ENCODE measurements at regions not wholly inside any gene's neighbourhood (a gene's known extent, or its start where the extent isn't known, plus 50 kb on each side); places are given as distances from the start of the nearest gene placed in this dataset.

GRCh38 chr19:28486473-28486872, 726.5 kb downstream of the UQCRFS1 start:
- no peak for DNase-seq (ENCODE audit: low spot score)

DNA sequence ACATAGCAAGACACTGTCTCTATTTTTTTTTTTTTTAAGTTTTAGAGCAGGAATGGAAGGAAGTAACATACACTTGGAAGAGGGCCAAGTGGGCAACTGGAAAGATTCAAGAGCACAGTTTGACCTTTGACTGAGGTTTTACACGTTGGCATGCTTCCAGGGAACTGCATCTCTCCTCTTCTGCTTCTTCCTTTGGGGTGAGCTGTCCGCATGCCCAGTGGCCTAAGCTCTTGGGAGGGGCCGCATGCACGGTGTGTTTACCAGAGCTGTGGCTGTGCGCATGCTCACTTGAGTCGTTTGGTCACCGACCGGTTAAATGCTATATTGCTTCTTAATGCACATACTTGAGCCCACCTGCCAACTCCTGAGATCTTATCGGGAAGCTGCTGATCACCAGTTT, 727.7 kb downstream of the UQCRFS1 start:
- DNase-seq (ENCODE audit: low spot score) = no peak

DNA sequence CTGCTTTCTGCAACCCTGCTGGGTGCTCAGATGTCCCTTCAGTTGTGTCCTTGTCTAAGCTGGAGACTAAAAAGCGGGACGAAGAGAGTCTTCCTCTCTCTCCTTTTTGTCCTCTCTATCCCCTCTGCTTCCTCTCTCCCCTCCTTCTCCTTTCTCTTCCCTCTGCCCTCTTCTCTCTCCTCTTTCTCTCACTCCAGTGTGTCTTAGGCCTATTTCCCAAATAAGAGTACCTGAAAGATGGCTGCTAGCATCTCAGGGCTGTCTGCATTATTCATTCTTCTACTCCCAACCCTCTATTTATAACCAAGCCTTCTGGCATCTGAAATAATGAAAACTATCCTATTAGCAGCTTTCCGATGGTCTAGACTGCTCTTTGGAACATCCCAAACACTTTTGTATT, 729.8 kb downstream of the UQCRFS1 start:
- no peak for DNase-seq (ENCODE audit: low spot score)

DNA sequence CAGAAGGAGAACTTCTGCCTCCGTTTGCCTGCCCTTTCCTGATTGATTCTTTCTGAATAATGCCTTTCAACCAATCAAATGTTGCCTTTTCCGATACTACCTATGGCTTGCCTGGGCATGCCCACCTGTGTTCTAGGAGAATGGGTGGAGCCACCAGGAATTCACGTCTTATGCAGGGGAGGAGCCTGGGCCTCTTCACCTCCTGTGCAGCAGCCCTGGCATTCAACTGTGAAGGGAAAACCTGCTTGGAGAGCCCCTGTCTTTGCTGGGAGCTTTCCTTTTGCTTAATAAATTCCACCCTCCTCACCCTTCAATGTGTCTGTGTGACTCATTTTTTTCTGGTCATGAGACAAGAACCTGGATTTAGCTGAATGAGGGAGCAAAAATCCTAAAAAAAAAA, 730.7 kb downstream of the UQCRFS1 start:
- DNase-seq (ENCODE audit: low spot score) = no peak

DNA sequence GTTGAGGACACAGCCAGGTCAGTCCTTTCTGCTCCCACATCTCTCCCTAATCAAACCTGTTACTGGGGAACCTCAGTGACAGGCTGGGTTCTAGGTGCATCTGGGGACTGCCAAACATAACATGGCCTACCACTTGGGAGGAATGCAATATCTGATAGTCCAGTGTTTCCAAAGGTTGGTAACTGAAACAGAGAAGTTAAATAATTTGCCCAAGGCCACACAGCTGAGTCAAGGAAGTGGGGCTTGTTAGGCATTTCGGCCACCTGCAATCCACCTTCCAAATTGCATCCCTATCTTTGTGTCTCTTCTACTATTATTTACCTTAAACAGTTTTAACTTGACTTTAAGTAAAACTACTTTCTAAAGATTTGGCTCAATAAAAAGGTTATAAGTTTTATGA, 731.3 kb downstream of the UQCRFS1 start:
- DNase-seq (ENCODE audit: low spot score) = no peak

- DNase-seq (ENCODE audit: low spot score) = no peak
These were observed 737.4 kb downstream of the UQCRFS1 start for GRCh38 chr19:28475525-28475924.

DNA sequence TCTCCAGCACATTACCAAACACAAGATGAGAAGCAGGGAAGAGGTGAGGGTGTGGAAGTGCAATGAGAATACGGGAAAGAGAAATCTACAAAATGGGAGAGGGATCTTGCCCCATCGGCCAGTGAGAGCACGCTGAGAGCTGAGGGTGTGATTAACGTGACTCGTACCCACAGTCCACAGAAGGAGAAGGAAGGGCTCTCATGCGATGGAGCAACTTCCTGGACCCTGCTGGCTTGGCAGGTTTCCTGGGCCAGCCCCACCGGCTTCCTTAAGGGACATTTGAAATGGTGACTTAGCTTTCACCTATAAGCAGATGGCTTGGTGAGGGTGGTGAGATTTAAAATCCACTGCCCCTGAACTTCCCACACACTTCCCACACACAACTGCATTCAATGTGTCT, 740.1 kb downstream of the UQCRFS1 start:
- DNase-seq (ENCODE audit: low spot score) = no peak

DNA sequence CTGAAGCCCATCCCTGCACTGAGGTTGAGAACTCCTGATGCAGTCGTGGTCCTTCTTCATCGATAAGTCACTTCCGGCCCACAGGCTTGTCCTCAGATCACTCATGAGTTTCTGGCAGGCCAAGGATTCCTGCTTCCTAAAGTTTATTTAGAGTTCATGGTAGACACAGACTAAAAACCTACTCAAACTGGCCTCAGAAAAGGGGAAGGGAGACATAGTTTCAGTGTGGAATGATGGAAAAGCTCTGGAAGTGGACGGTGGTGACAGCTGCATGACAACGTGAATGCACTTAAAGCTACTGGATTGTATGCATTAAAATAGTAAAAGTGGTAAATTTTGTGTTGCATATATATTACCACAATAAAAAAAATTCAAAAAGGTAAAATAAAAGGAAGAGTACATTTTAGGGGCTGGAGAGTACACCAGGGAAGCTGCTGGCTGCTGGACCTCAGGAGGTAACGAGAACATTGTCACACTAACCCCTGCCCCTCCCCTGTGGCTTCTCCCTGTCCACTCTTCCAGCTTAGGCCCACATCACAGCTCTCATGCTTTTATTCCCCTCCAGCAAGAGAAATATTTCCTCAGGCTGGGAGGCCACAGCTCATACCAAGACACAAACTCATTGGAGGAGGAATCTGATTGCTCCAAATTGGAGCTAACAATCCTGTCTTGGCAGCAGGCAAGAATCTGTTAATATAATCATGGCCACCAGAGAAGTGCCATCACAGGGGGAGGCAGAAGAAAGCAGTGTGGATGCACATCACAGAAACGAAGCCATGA, 741.0 kb downstream of the UQCRFS1 start:
- DNase-seq (ENCODE audit: low spot score) = no peak

DNA sequence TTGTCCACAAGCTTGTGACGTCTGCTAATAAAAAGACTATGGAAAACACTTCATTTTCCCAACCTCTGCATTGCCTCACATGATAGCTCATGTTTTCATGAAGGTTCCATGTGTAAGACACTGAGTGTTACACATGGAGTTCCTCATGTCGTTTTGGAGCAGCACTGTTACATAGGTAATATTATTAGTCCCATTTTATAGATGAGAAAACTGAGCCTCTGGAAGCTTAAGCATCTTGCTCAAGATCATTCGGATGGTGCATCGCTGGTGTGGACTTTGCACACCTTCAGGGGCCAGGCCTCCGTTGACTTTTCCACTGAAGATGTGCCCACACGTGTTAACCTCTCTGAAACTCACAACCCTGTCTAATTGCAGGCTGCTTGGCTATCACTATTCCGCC, 743.4 kb downstream of the UQCRFS1 start:
- DNase-seq (ENCODE audit: low spot score) = no peak

- no peak for DNase-seq (ENCODE audit: low spot score)
These were observed 744.1 kb downstream of the UQCRFS1 start for GRCh38 chr19:28468701-28469459.

GRCh38 chr19:28466107-28467045, 746.6 kb downstream of the UQCRFS1 start:
- DNase-seq (ENCODE audit: low spot score) = peak; percentile 45

GRCh38 chr19:28465371-28466086, 747.4 kb downstream of the UQCRFS1 start:
- DNase-seq (ENCODE audit: low spot score) = no peak

DNA sequence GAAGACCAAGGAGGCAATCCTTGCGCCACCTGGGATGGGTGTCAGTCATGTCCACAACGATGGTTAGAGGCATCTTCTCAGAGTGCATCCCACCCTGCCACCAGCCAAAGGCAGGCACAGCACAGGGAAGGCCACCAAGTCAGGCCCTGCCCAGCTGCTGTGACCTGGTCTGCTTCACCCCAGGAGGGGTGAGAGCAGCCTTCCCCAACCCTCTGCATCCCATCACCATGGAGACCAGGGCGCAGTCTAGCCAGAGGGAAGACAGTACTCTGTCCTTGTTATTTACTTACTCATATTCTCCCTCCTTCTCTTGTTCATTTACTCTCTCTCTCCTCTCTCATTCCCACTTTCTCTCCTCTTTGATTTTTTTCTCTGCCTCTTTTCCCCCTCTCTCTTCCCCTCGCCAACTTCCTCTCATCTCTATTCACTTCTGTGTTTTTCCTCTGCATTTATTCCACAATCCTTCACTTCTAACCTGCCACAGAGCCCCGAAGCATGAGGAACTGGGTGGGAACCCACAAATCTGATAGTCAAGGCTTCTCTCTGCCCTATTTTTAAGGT, 749.4 kb downstream of the UQCRFS1 start:
- DNase-seq (ENCODE audit: low spot score) = no peak

DNA sequence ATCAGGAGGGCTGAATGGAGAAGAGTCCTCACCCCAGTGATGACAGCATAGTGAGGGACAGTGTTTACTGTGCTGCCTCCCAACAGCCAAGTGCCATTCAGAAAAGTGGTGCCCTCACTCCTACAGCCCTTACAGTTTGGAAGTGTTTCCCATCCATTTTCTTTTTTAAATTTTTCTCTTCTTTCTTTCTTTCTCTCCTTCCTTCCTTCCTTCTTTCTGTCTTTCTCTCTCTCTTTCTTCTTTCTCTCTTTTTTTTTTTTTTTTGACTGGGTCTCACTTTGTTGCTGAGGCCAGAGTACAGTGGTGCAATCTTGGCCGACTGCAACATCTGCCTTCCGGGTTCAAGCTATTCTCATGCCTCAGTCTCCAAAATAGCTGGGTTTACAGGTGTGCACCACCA, 755.3 kb downstream of the UQCRFS1 start:
- no peak for DNase-seq (ENCODE audit: low spot score)

DNA sequence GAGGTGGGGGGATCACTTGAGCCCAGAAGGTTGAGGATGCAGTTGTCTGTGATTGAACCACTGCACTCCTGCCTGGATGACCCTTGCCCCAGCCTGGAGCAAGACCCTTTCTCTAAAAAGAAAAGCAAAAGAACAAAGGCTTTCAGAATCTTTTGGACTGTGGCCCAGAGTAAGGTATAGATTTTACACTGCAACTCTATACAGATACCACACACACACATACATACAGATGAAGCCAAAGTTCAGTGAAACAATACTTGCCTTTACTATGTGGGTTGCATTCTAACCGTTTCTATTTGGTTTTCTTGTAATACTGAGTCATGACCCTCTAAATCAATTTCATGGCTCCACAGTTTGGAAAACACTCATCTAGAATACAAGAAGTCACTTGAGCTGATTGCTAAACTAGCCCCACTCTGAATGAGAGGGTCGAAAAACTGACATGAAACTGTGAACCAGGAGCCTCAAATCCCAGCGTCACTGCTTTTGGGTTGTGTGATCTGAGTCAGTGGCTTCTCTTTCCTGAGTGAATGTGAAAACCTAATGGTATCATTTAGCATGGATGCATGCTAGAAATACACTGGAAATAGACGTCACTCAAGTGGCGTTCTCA, 756.1 kb downstream of the UQCRFS1 start:
- DNase-seq (ENCODE audit: low spot score) = no peak

- no peak for DNase-seq (ENCODE audit: low spot score)
These were observed 756.7 kb downstream of the UQCRFS1 start for GRCh38 chr19:28456252-28456651.

GRCh38 chr19:28454083-28454482, 758.9 kb downstream of the UQCRFS1 start:
- no peak for DNase-seq (ENCODE audit: low spot score)

- DNase-seq (ENCODE audit: low spot score) = no peak
These were observed 759.5 kb downstream of the UQCRFS1 start for GRCh38 chr19:28453420-28453819.

- no peak for DNase-seq (ENCODE audit: low spot score)
These were observed 763.1 kb downstream of the UQCRFS1 start for GRCh38 chr19:28449803-28450202.

DNA sequence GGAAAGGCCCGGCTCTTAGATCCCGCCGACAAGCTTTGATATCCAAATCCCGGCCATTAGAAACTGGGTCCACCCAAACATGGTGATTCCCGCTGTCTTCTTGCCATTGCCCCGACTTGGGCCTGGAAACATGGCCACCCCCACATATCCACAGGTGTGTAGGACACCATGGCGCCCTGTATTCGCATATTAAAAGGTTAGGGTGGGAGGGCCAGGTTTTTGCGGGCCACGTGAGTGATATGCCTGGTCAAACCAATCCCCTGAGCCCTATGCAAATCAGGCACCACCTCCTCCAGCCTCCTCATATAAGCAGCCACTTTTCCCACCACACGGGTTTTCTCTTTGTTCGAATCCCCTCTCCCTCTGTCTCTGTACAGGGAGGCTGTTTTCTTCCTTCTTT, 766.4 kb downstream of the UQCRFS1 start:
- DNase-seq (ENCODE audit: low spot score) = no peak

DNA sequence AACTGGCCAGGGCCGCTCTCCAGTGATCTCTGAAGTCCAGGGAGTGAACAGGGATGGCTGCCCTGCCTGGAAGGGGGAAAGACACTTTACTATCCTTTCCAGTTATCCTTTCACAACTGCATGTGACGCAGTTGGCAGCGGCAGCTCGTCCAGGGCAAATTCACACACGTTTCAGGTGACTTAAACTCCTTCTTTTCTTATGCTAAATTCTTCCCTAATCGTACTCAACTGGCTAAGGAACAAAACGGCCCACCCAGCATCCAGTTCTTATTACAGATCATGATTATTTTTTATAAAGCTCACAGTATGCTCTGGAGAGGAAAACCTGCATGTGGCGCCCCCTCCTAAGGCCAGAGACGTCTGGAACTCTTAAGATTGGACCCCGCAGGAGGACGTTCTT, 767.1 kb downstream of the UQCRFS1 start:
- DNase-seq (ENCODE audit: low spot score) = no peak

Measured in D341Med (cell line).